Panc1 (cell line): ENCODE measurements at regions not wholly inside any gene's neighbourhood (a gene's known extent, or its start where the extent isn't known, plus 50 kb on each side); places are given as distances from the start of the nearest gene placed in this dataset.

Experiments used
- ATAC-seq: fragments of 200-7000 bp; cut with Tn5 transposase; 2 replicates; pipeline ENCODE4 v1.9.1; 2020; ENCODE audit warnings: mild to moderate bottlenecking, moderate library complexity
- BruUV-seq: library from RNA; stranded (reverse); fragments of 400-500 nt; replicated peaks from 2 replicates; lab custom pipeline; 2021; lab: Mats Ljungman, UMichigan
- CTCF ChIA-PET: fragments of 300-600 bp; sonication (Branson Sonifier 250); formaldehyde crosslinking; loops from one replicate; lab custom pipeline; 2022; ENCODE audit warnings: antibody characterized with exemption; lab: Charles Lee
- POLR2A ChIA-PET: fragments of 300-600 bp; sonication (Branson Sonifier 250); formaldehyde crosslinking; loops from one replicate; lab custom pipeline; 2022; ENCODE audit warnings: antibody characterized with exemption; lab: Charles Lee
- DNase-seq: peaks from one replicate; pipeline ENCODE4 v3.0.0-alpha.2; 2010; ENCODE audit warnings: low read depth, low spot score
- H3K27ac ChIP-seq: 2 replicates; pipeline ENCODE4 v1.5.1; 2011; ENCODE audit warnings: mild to moderate bottlenecking, low read length, inconsistent platforms
- H3K27me3 ChIP-seq: fragments of 200-500 bp; sonication (Bioruptor generic); 2 replicates; pipeline ENCODE4 v1.6.0; 2014; ENCODE audit warnings: low read length, inconsistent platforms; ENCODE audit not compliant: control insufficient read depth, insufficient read depth
- H3K36me3 ChIP-seq: fragments of 200-500 bp; sonication (Bioruptor generic); 2 replicates; pipeline ENCODE4 v1.5.1; 2014; ENCODE audit warnings: inconsistent platforms, mild to moderate bottlenecking, low read length, moderate library complexity; ENCODE audit not compliant: control insufficient read depth, insufficient read depth
- H3K4me1 ChIP-seq: 2 replicates; pipeline ENCODE4 v1.5.1; 2011; ENCODE audit warnings: inconsistent platforms, mild to moderate bottlenecking, low read length, moderate library complexity; ENCODE audit not compliant: control insufficient read depth, insufficient read depth
- H3K4me3 ChIP-seq, 2 experiments: 2 replicates each; pipeline ENCODE4 v1.5.1; 2011 to 2012; ENCODE audit warnings: low read depth in 2 of 2, low read length in 2 of 2, mild to moderate bottlenecking in 2 of 2, inconsistent platforms in 1 of 2, moderate library complexity in 1 of 2
- H3K9me3 ChIP-seq: fragments of 200-500 bp; sonication (Bioruptor generic); 2 replicates; pipeline ENCODE4 v1.5.1; 2014; ENCODE audit warnings: low read depth, mild to moderate bottlenecking, inconsistent platforms, low read length, moderate library complexity; ENCODE audit not compliant: control insufficient read depth, insufficient read depth
- CTCF ChIP-seq: fragments of 450-650 bp; IDR thresholded peaks from 2 replicates; pipeline ENCODE4 v1.5.1; 2017; ENCODE audit warnings: mild to moderate bottlenecking
- POLR2AphosphoS5 ChIP-seq: IDR thresholded peaks from 2 replicates; pipeline ENCODE4 v1.6.1; 2012; ENCODE audit warnings: mild to moderate bottlenecking, low read depth, low read length, moderate library complexity
- REST ChIP-seq, 2 experiments: IDR thresholded peaks; 2 replicates each; pipeline ENCODE4 v1.6.1; 2011 to 2012; ENCODE audit warnings: low read depth in 2 of 2, control low read depth in 1 of 2, low read length in 1 of 2, mild to moderate bottlenecking in 1 of 2, moderate library complexity in 1 of 2; ENCODE audit not compliant: insufficient read depth in 1 of 2
- SIN3A ChIP-seq: IDR thresholded peaks from 2 replicates; pipeline ENCODE4 v1.6.1; 2012; ENCODE audit warnings: low read depth, mild to moderate bottlenecking, low read length, moderate library complexity, borderline replicate concordance; ENCODE audit not compliant: insufficient read depth
- TCF7L2 ChIP-seq: IDR thresholded peaks from 2 replicates; pipeline ENCODE4 v1.6.1; 2011; ENCODE audit warnings: mild to moderate bottlenecking, low read depth, low read length, inconsistent platforms
- in situ Hi-C: cut with HindIII; loops from 2 replicates; pipeline ENCODE4 v1.10.0; 2016; ENCODE audit warnings: low sequenced_read_pairs, low pct_unique_long_range_greater_than_20kb
- intact Hi-C: fragments of 100-400 bp; cut with micrococcal nuclease; formaldehyde crosslinking; loops from one replicate; pipeline ENCODE4 v1.10.0; 2022; ENCODE audit not compliant: unreplicated experiment

- TF ChIP-seq TCF7L2: no peak
- TF ChIP-seq CTCF: no peak
- TF ChIP-seq SIN3A: no peak
- TF ChIP-seq REST (IDR thresholded peaks at IDR 0.05; ENCODE audit: insufficient read depth in 1 of 2, low read depth in 2 of 2, low read length in 1 of 2): no peak
- no peak for TF ChIP-seq POLR2AphosphoS5
- Histone ChIP-seq H3K9me3 (no peaks in the 10 kb centered on the region), H3K4me1 (no peaks in the 10 kb centered on the region), H3K4me3 (no peak overlapping the region), H3K27me3 (peaks cover 7% of the 10 kb centered on the region; the same call in 1 of the 2 replicates), H3K27ac (no peak overlapping the region), H3K36me3 (no peaks in the 10 kb centered on the region)
- BruUV-seq: no TSS peak
- DNase-seq: no peak
- CTCF ChIA-PET: no interaction called here
- no peak for ATAC-seq
- POLR2A ChIA-PET: no interaction called here
- intact Hi-C loops (no loop called here), in situ Hi-C loops (no loop called here)
Observed at GRCh38 chr18:26686532-26686931, 138.2 kb upstream of the KCTD1 start.

- DNase-seq: no peak
- H3K36me3 ChIP-seq: no peaks in the 10 kb centered on the region
- BruUV-seq: no TSS peak
- ATAC-seq: no peak
- TF ChIP-seq SIN3A (no peak), TCF7L2 (no peak), REST (IDR thresholded peaks at IDR 0.05; ENCODE audit: insufficient read depth in 1 of 2, low read depth in 2 of 2, low read length in 1 of 2) (no peak), CTCF (no peak), POLR2AphosphoS5 (no peak)
- H3K4me1 ChIP-seq: no peaks in the 10 kb centered on the region
- H3K4me3 ChIP-seq: no peak overlapping the region
- in situ Hi-C loops: no loop called here
- no peak overlapping the region for H3K27ac ChIP-seq
- intact Hi-C loops: no loop called here
- peaks cover 11% of the 10 kb centered on the region for H3K27me3 ChIP-seq
- ChIA-PET CTCF (no interaction called here), POLR2A (no interaction called here)
- H3K9me3 ChIP-seq: no peaks in the 10 kb centered on the region
Observed at GRCh38 chr18:26685438-26686157, 137.2 kb upstream of the KCTD1 start.
